ENCODE measurements at regions not wholly inside any gene's neighbourhood (a gene's known extent, or its start where the extent isn't known, plus 50 kb on each side); places are given as distances from the start of the nearest gene placed in this dataset.

- Histone ChIP-seq H3K27ac (ENCODE audit: extremely low read depth, low read depth, low read length) (no peak overlapping the region), H3K9me3 (ENCODE audit: control insufficient read depth, insufficient read depth, low read depth, low read length) (no peaks in the 10 kb centered on the region), H3K4me1 (ENCODE audit: control insufficient read depth, insufficient read depth, low read length) (no peaks in the 10 kb centered on the region), H3K36me3 (ENCODE audit: control insufficient read depth in 2 of 2, insufficient read depth in 1 of 2, low read length in 2 of 2) (no peaks in the 10 kb centered on the region), H3K4me3 (ENCODE audit: low read depth, low read length) (no peak overlapping the region)
- ChIA-PET POLR2A (no interaction called here), CTCF (no interaction called here)
- TF ChIP-seq ELK4 (IDR thresholded peaks at IDR 0.05; ENCODE audit: borderline replicate concordance, low read depth, low read length) (no peak), ZNF518A (tag by site-specific recombination; conservative IDR thresholded peaks at IDR 0.05; ENCODE audit: low read depth) (no peak), ZNF792 (tag by site-specific recombination; IDR thresholded peaks at IDR 0.05) (no peak), ZNF114 (tag by site-specific recombination; IDR thresholded peaks at IDR 0.05) (no peak), ZNF791 (tag by site-specific recombination; IDR thresholded peaks at IDR 0.05) (no peak), OVOL3 (tag by site-specific recombination; IDR thresholded peaks at IDR 0.05) (no peak), ZNF501 (tag by site-specific recombination; IDR thresholded peaks at IDR 0.05) (no peak), TSHZ1 (tag by site-specific recombination; IDR thresholded peaks at IDR 0.05; ENCODE audit: borderline replicate concordance) (no peak), ZNF768 (tag by site-specific recombination; IDR thresholded peaks at IDR 0.05) (no peak)
These were observed 696.3 kb upstream of the SLC10A2 start for GRCh38 chr13:103762523-103762922.

- Histone ChIP-seq H3K27ac (ENCODE audit: extremely low read depth, low read depth, low read length) (no peak overlapping the region), H3K4me3 (ENCODE audit: low read depth, low read length) (no peak overlapping the region), H3K9me3 (ENCODE audit: control insufficient read depth, insufficient read depth, low read depth, low read length) (no peaks in the 10 kb centered on the region), H3K4me1 (ENCODE audit: control insufficient read depth, insufficient read depth, low read length) (no peaks in the 10 kb centered on the region), H3K36me3 (ENCODE audit: control insufficient read depth in 2 of 2, insufficient read depth in 1 of 2, low read length in 2 of 2) (no peaks in the 10 kb centered on the region)
- CTCF ChIA-PET: no interaction called here
- POLR2A ChIA-PET: no interaction called here
- TF ChIP-seq BCL6B (tag by site-specific recombination; IDR thresholded peaks at IDR 0.05) (no peak), ZBTB17 (tag by site-specific recombination; IDR thresholded peaks at IDR 0.05) (no peak), GFI1B (tag by site-specific recombination; IDR thresholded peaks at IDR 0.05) (no peak), ZNF391 (tag by site-specific recombination; IDR thresholded peaks at IDR 0.05; ENCODE audit: borderline replicate concordance, low read depth) (no peak), MEIS1 (CRISPR knock-in tag; IDR thresholded peaks at IDR 0.05; ENCODE audit: borderline replicate concordance) (no peak), OVOL3 (tag by site-specific recombination; IDR thresholded peaks at IDR 0.05) (no peak), ZSCAN4 (tag by site-specific recombination; IDR thresholded peaks at IDR 0.05) (no peak), ZNF221 (tag by site-specific recombination; IDR thresholded peaks at IDR 0.05; ENCODE audit: borderline replicate concordance) (no peak), ZSCAN23 (tag by site-specific recombination; IDR thresholded peaks at IDR 0.05) (no peak), ZNF280D (tag by site-specific recombination; IDR thresholded peaks at IDR 0.05) (no peak)
These were observed 693.1 kb upstream of the SLC10A2 start for GRCh38 chr13:103759361-103759760.
